Stimulated activated naive CD8-positive, alpha-beta T cell treated with anti-CD3 and anti-CD28 coated beads, Interleukin-15, Interleukin-2, amounts not matched to agents 100 ng/mL and 50 ng/mL, for 24 hours (primary cell): ENCODE measurements at regions not wholly inside any gene's neighbourhood (a gene's known extent, or its start where the extent isn't known, plus 50 kb on each side); places are given as distances from the start of the nearest gene placed in this dataset.
"Not testable (repeated sequence)": the region's sequence is repeated elsewhere in the genome, so short reads cannot be mapped to it uniquely, and the experiment has no call there.

ENCODE experiments used
- H3K27ac Mint-ChIP-seq: one replicate; pipeline ENCODE4 v1.8.0; 2021; ENCODE audit warnings: mild to moderate bottlenecking, mixed read lengths
- H3K27me3 Mint-ChIP-seq: one replicate; pipeline ENCODE4 v1.8.0; 2021; ENCODE audit warnings: mixed read lengths
- H3K36me3 Mint-ChIP-seq: one replicate; pipeline ENCODE4 v1.8.0; 2021; ENCODE audit warnings: low read depth, mixed read lengths
- H3K4me1 Mint-ChIP-seq: one replicate; pipeline ENCODE4 v1.8.0; 2021; ENCODE audit warnings: low read depth, mixed read lengths
- H3K4me3 Mint-ChIP-seq: one replicate; pipeline ENCODE4 v1.8.0; 2021; ENCODE audit warnings: mild to moderate bottlenecking, mixed read lengths
- H3K9me3 Mint-ChIP-seq: one replicate; pipeline ENCODE4 v1.8.0; 2021; ENCODE audit warnings: mixed read lengths

GRCh38 chr19:13633109-13633508 is 126.8 kb upstream of the CACNA1A start:
- Mint-ChIP-seq H3K4me3 (no peak overlapping the region), H3K36me3 (no peaks in the 10 kb centered on the region), H3K9me3 (no peaks in the 10 kb centered on the region), H3K27me3 (peaks cover 7% of the 10 kb centered on the region), H3K4me1 (peaks cover 13% of the 10 kb centered on the region), H3K27ac (no peak overlapping the region)

DNA sequence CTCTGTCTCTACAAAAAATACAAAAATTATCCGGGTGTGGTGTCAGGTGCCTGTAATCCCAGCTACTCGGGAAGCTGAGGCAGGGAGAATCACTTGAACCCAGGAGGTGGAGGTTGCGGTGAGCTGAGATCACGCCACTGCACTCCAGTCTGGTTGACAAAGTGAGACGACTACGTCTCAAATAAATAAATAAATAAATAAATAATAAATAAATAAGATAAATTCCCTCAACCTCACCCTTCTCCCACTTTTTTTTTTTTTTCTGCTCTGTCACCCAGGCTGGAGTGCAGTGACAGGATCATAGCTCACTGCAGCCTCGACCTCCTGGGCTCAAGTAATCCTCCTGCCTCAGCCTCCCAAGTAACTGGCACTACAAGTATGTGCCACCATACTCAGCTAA is 125.9 kb upstream of the CACNA1A start:
- not testable (repeated sequence) for H3K9me3 Mint-ChIP-seq, H3K27ac Mint-ChIP-seq, H3K36me3 Mint-ChIP-seq, H3K4me3 Mint-ChIP-seq, H3K4me1 Mint-ChIP-seq, H3K27me3 Mint-ChIP-seq

DNA sequence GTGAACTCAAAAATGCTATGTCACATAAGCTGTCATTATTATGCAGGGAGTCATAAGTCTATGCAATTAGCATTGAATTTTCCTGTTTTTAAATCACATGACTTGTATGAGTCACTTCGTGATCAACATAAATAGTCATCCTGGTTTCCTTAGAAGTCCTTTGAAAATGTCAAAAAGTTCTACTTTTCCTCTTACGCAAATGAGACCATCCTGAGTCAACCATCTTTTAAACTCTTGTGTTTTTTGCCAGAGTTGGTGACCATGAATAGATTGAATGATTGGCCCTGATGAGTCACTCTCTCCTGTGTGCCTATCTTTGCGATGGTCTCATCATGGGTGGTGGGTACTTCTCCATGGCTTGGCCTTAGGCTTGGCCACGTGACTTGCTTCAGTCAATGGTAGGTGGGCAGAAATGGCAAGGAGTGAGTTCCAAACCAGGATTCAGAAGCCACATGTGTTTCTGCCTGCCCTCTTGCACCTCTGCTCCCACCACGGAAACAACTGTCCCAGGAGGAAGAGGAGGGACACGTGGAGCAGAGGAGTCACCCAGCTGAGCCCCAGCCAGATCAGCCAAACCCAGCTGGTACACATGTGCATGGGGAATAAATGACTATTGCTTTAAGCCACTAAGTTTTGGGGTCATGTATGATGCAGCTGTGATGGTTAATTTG is 123.5 kb upstream of the CACNA1A start:
- Mint-ChIP-seq H3K36me3 (no peaks in the 10 kb centered on the region), H3K27me3 (peaks cover 16% of the 10 kb centered on the region), H3K4me3 (no peak overlapping the region), H3K4me1 (peaks cover 10% of the 10 kb centered on the region), H3K9me3 (no peaks in the 10 kb centered on the region), H3K27ac (peak overlapping the region; percentile 38)

GRCh38 chr19:13627531-13627930 is 121.3 kb upstream of the CACNA1A start:
- Mint-ChIP-seq H3K4me1 (peaks cover 10% of the 10 kb centered on the region), H3K4me3 (no peak overlapping the region), H3K27me3 (peaks cover 38% of the 10 kb centered on the region), H3K36me3 (no peaks in the 10 kb centered on the region), H3K27ac (no peak overlapping the region), H3K9me3 (no peaks in the 10 kb centered on the region)

DNA sequence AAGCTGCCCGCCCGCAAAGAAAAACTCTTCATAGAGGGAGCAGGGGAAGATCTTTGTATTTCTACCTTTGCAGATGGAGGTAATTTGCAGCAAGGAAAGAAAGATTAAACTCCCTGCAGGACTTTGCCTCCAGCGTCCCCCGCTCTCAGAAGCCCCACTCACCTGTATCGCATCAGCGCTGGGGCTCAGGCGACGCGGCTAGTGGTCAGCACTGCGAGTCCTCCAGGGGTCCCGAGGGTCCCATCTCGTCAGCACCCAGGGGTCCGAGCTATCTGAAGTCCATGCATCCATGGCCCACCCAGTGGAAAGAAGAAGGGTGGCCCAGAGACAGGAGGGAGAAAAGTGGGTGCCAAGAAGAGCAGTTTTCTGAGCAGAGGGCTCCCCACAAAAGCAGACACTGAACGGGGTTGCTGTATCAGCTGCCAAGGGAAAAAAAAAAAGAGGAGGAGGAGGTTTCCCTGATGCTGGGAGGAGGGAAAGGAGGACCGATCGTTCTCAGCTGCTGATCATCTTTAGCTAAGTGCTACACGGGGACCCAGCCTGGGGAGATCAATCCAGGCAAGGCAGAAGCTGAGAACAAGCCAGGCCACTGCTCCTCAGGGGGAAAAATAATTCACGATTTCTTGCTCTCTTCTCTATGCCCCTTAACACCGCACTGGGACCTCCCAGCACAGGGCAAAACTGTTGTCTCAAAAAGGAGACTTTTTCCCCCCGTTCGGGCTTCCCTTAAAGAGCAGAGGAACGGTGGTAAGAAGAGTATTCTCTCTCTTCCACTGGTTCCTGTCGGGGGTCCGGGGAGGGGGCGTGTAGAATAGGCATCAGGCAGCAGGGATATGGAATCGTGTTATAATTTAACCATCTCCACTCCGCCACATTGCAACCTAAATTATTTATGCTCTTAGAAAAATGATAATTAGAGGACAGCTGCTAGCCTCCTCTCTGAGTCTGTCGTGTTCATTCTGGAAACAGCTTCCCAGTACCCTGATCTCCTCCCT is 117.7 kb upstream of the CACNA1A start:
- Mint-ChIP-seq H3K4me1 (no peaks in the 10 kb centered on the region), H3K27me3 (peaks cover 58% of the 10 kb centered on the region), H3K9me3 (no peaks in the 10 kb centered on the region), H3K27ac (no peak overlapping the region), H3K4me3 (no peak overlapping the region), H3K36me3 (no peaks in the 10 kb centered on the region)

DNA sequence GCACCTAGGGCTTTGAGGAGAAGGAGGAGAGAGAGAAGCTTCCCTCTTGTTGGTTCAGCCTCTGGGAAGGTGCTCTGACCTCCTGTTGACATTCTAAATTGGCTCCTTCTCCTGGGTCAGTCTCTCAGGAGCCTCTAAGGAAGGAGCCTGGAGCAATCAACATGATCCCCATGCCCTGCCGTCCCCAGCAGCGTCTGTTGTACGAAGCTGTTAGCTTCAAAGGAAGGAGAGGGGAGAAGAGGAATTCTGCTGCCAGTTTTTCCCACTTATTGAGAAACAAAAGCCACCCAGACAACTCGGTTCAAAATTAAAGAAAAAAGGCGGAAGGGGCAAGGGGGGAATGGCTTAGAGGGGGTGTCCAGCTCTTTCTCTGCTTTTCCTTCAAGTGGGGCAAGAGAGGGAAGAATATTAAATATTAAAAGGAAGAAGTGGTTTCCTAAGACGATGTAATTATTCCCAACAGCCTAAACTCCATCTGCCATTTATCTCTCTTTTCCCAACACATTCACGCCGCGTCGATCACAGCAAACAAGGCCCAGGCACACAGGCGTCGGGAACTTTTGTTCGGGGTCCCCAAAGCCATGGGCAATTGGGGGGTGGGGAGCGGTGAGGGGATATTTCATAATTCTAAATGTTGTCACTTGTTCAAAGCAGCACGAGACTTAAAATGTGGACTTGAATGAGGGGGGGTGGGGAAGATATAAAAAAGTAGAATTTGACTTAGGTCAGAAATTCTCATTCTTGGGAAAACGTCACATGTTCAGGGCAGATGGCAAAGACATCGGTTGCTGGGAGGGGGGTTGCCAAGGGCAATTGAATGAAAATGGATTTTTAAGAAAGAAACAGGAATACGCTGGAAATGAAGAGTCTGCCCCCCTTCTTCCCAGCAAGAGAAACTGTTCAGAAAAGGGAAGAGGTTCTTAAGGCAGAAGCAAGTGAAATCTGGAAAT is 116.8 kb upstream of the CACNA1A start:
- Mint-ChIP-seq H3K4me3 (no peak overlapping the region), H3K27ac (no peak overlapping the region), H3K4me1 (no peaks in the 10 kb centered on the region), H3K27me3 (peaks cover 61% of the 10 kb centered on the region), H3K36me3 (no peaks in the 10 kb centered on the region), H3K9me3 (no peaks in the 10 kb centered on the region)

GRCh38 chr19:13621413-13621812 is 115.1 kb upstream of the CACNA1A start:
- H3K27ac Mint-ChIP-seq: no peak overlapping the region
- no peaks in the 10 kb centered on the region for H3K9me3 Mint-ChIP-seq
- H3K27me3 Mint-ChIP-seq: peaks cover 62% of the 10 kb centered on the region
- H3K36me3 Mint-ChIP-seq: no peaks in the 10 kb centered on the region
- no peak overlapping the region for H3K4me3 Mint-ChIP-seq
- H3K4me1 Mint-ChIP-seq: no peaks in the 10 kb centered on the region

- Mint-ChIP-seq H3K27me3 (peaks cover 48% of the 10 kb centered on the region), H3K9me3 (no peaks in the 10 kb centered on the region), H3K4me3 (no peak overlapping the region), H3K4me1 (no peaks in the 10 kb centered on the region), H3K27ac (no peak overlapping the region), H3K36me3 (no peaks in the 10 kb centered on the region)
Measured at GRCh38 chr19:13619203-13619632, 112.9 kb upstream of the CACNA1A start.

GRCh38 chr19:13615890-13616289 is 109.6 kb upstream of the CACNA1A start:
- Mint-ChIP-seq H3K4me3 (no peak overlapping the region), H3K27ac (no peak overlapping the region)

GRCh38 chr19:13613447-13613846 is 107.2 kb upstream of the CACNA1A start:
- H3K4me1 Mint-ChIP-seq: peaks cover 6% of the 10 kb centered on the region
- H3K4me3 Mint-ChIP-seq: no peak overlapping the region
- no peaks in the 10 kb centered on the region for H3K9me3 Mint-ChIP-seq
- H3K36me3 Mint-ChIP-seq: no peaks in the 10 kb centered on the region
- peaks cover 22% of the 10 kb centered on the region for H3K27me3 Mint-ChIP-seq
- H3K27ac Mint-ChIP-seq: no peak overlapping the region

More at GRCh38 chr19:13615890-13616289, 109.6 kb upstream of the CACNA1A start:
- H3K9me3 Mint-ChIP-seq: no peaks in the 10 kb centered on the region
- H3K27me3 Mint-ChIP-seq: peaks cover 27% of the 10 kb centered on the region
- no peaks in the 10 kb centered on the region for H3K4me1 Mint-ChIP-seq
- no peaks in the 10 kb centered on the region for H3K36me3 Mint-ChIP-seq

GRCh38 chr19:13611596-13611995 is 105.3 kb upstream of the CACNA1A start:
- Mint-ChIP-seq H3K36me3 (no peaks in the 10 kb centered on the region), H3K27me3 (peaks cover 17% of the 10 kb centered on the region), H3K27ac (no peak overlapping the region), H3K9me3 (no peaks in the 10 kb centered on the region), H3K4me1 (peaks cover 6% of the 10 kb centered on the region), H3K4me3 (no peak overlapping the region)

DNA sequence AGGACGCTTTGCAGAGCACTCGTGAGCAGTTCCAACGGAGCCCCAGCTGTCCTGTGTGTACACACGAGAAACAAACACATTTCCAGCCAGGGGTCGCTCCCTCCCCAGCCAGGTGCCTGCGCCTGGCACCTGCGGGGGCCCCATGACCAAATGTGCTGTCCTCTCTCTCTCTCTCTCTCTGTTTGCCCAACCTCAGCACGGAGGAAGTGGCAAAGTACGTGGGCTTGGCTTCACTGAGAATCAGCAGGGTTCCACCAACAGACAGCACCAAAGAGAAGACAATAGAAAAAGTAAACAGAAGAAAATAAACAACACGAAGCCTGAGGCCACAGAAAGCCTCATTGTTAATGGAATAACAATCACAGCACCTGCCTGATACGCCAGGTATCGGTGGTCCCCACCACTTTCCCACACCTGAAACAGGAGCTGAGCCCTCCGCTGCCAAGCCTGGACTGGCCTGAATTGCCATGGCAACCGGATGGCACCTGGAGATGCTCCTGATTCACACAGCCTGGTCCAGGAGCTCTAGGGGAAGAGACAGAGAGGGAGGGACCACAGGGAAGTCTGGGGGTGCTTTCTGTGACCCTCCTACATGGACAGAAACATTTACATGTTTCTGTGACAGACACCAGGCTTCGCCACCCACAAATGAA is 103.9 kb upstream of the CACNA1A start:
- Mint-ChIP-seq H3K36me3 (no peaks in the 10 kb centered on the region), H3K27ac (peak overlapping the region; percentile 26), H3K4me3 (no peak overlapping the region), H3K9me3 (no peaks in the 10 kb centered on the region), H3K4me1 (peaks cover 6% of the 10 kb centered on the region), H3K27me3 (peaks cover 14% of the 10 kb centered on the region)

DNA sequence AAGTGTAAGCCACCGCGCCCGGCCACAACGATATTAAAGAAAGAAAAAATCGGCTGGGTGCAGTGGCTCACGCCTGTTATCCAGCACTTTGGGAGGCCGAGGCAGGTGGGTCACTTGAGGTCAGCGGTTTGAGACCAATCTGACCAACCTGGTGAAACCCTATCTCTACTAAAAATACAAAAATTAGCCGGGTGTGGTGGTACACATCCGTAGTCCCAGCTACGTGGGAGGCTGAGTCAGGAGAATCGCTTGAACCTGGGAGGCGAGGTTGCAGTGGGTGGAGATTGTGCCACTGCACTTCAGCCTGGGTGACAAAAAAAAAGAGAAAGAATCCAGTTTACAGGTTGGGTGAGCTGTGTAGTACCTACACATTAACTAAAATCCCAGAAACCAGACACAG is 99.9 kb upstream of the CACNA1A start:
- Mint-ChIP-seq H3K4me1 (peaks cover 6% of the 10 kb centered on the region), H3K9me3 (no peaks in the 10 kb centered on the region), H3K4me3 (no peak overlapping the region), H3K36me3 (no peaks in the 10 kb centered on the region), H3K27ac (no peak overlapping the region), H3K27me3 (peaks cover 7% of the 10 kb centered on the region)

GRCh38 chr19:13604902-13605586 is 98.8 kb upstream of the CACNA1A start:
- H3K4me1 Mint-ChIP-seq: peaks cover 1% of the 10 kb centered on the region
- no peak overlapping the region for H3K4me3 Mint-ChIP-seq
- no peaks in the 10 kb centered on the region for H3K36me3 Mint-ChIP-seq
- no peak overlapping the region for H3K27ac Mint-ChIP-seq
- H3K27me3 Mint-ChIP-seq: peaks cover 4% of the 10 kb centered on the region
- no peaks in the 10 kb centered on the region for H3K9me3 Mint-ChIP-seq
